Activated CD4-positive, alpha-beta T cell treated with anti-CD3 and anti-CD28 coated beads for 1 hour (primary cell): ENCODE measurements at regions not wholly inside any gene's neighbourhood (a gene's known extent, or its start where the extent isn't known, plus 50 kb on each side); places are given as distances from the start of the nearest gene placed in this dataset.
"Not testable (repeated sequence)": the region's sequence is repeated elsewhere in the genome, so short reads cannot be mapped to it uniquely, and the experiment has no call there.

ENCODE experiments used
- DNase-seq: peaks from one replicate; pipeline ENCODE4 v3.0.0-alpha.2; 2020

DNA sequence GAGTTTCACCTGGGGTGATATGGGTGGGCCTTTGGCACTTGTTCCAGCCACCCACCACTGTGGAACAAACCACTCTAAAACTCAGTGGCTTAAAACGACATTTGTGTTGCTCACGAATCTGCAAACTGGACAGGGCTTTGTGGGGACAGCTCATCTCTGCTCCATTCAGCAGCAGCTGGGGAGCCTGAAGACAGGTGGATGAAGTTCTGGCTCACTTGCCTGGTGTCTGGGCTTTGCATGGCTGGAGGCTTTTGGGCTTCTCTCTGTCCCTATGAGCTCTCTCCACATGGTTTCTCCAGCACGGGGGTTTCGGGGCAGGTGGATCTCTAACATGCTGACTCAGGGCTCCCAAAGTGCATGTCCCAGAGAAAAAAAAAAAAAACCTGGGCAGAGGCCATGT lies 93.0 kb upstream of the GLI2 start:
- no peak for DNase-seq

DNA sequence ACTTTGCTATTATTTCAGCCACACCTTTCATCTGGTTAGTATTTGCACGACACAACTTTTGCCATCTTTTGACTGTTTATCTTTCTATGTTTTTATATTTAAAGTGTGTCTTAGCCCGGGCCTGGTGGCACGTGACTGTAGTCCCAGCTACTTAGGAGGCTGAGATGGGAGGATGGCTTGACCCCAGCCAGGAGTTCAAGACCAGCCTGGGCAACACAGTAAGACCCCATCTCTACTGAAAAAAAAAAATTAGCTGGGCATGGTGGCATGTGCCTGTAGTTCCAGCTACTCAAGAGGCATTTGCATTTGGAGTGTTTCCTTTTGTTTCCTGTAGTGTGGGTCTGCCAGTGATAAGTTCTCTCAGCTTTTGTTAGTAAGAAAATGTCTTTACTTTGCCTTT lies 88.7 kb upstream of the GLI2 start:
- no peak for DNase-seq

GRCh38 chr2:120647487-120647886 lies 88.2 kb upstream of the GLI2 start:
- DNase-seq, result no peak

DNA sequence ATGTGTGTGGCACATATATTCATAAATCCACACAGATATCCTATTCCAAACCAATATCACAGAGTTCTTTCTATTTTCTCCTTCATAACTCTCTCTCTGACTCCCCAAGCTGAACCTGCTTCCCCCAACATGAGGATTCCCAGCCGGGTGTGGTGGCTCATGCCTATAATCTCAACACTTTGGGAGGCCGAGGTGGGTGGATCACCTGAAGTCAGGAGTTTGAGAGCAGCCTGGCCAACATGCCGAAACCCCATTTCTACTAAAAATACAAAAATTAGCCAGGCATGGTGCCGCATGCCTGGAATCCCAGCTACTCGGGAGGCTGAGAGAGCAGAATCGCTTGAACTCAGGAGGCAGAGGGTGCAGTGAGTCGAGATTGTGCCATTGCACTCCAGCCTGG lies 86.3 kb upstream of the GLI2 start:
- not testable (repeated sequence) for DNase-seq

- DNase-seq, result no peak
Measured at GRCh38 chr2:120650022-120650644, 85.5 kb upstream of the GLI2 start.

DNA sequence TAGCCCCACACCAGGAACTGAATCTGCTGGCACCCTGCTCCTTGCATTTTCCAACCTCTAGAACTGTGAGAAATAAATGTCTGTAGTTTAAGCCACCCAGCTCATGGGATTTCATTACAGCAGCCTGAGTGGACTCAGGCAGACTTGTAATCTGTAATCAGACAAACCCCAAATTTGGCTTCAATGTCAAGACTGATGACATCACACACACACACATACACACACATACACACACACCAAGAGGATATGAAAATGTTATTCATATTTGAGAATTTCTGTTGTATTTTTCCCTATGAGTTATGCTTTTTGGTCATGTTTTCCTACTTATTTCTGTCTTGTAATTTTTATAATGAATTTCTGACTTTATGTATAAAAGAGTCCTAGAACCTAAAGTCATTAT lies 83.8 kb upstream of the GLI2 start:
- no peak for DNase-seq

- DNase-seq, result no peak
Measured at GRCh38 chr2:120653046-120653445, 82.6 kb upstream of the GLI2 start.

DNA sequence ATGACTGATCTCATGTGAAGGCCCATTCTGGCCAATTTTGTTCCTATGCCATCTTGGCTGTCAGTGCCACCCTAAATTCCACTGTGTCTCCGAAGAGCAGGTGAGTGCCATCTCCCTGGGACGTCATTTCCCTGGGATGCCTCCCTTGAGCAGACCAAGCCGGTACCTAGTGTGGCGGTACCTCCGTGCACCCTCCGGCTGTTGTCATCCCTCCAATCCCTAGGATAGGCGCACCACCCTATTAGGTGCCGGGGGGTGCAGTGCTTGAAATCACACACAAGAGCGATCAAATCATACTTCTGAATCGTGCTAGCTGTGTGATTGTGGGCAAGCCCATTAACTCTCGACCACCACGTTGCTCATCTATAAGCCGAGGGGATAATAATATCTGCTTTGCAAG lies 81.8 kb upstream of the GLI2 start:
- no peak for DNase-seq

DNA sequence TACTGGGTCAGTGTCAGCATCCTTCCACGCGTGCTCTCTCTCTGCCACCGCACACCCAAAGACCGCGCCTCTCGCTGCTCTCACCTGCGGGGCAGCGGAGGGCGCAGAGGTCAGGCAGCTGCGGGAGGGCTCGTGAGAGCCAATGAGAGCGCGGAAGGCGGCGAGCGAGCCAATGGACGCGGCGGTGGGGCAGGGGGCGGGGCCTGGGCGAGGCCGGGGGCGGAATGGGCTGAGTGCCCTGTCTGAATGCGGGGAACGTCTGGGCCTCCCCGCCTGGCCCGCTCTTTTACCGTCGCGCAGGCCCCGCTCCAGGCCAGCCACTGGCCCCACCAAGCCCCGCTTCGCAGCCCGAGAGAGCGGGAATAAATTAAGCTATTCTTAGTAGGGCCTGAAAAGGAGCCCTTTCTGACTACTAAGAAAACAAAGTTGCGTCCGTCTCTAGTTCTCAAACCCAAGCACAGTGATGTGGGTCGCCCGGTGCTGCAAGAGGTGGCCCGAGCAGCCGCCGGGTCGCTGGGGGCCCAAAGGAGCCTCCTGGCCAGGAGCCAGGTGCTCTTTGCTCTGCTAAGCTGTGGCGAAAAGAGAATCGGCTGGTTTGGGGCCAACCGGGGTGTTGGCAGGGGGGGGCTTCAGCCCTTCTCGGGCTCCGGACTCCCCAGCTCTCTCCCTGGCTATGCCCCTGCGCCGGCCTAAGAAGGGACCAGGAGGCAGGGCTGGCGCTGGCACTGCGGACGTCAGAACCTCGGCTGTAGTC lies 81.1 kb upstream of the GLI2 start:
- DNase-seq, result no peak

DNA sequence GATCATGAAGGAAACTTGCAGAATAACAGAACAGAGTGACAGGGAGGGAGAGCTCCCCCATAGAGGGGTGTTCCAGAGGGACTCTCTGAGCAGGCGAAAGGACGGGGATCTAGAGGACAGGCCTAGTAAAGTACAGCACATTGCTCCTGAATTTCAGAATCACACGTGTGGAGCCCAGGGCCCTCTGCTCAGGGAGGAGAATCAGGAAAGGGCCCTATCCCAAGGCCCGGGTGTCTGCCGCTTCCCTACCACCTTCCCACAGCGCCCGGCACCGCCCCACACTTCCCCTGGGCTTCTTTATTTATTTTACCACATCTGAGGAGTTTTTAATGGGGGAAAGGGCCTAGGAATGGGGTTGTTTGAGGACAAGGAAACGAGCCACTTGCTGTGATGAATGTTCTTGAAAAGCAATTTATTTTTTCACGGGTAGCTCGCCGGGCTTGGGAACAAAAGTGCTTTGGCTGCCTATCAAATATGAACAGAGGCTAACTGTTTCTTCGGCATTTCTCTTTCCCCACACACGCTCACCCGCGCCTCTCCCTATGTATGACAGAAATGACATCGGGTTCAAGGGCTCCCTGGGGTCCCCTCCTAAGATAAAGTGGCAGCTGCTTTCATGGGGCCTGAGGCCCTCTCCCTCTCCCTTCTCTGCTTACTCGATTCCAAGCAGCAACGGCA lies 79.3 kb upstream of the GLI2 start:
- DNase-seq, result no peak

- no peak for DNase-seq
Measured at GRCh38 chr2:120658042-120658769, 77.5 kb upstream of the GLI2 start.

DNA sequence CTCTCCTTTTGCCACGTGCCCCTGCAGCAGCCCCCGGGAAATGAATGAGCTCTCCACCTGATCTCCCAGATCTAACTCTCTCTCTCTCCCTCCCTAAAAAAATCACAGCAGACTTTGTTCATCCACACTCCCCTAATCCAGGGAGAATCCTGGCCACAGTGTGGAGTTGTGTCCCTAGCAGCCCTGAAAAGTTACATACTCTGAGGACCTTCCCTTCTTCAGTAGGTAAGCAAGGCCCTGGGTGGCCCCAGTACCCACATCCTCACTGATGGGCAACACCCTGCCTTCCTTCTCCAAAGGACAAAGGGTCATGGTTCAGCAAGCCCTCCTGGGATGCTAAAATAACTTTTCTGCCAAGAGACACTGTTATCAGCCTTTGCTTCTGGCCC lies 76.9 kb upstream of the GLI2 start:
- DNase-seq, result no peak

DNA sequence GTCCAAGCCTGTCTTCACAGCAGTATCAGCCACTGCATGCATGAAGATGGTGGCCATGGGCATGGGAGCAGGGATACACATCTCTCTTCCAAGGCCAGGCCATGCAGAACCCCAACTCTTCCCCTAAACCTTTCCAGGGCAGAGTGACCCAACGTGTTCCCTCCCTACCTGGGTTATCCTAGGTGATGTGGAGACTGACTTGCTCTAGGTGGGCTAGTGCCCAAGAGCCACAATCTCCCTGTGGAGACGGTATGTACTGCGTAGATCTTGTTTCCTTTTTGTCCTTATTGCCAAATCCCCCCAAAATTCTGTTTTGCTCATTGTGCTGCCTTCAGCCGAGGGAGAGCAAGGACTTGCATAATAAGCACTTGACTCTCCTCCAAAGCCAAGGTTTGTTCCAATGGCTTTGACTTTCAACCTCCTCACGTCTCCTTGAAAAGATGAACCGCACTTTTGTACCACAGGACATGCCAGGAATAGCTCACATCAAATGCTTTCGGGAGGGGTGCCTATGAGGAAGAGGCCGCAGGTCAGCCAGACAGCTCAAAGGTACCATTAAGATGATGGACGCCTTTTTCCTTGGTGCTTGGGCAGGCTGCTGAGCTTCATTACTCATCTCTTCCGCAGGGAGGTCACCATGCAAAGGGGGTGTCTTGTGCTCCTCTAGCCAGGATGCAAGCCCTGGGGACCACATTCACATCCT lies 76.2 kb upstream of the GLI2 start:
- no peak for DNase-seq

GRCh38 chr2:120660056-120660694 lies 75.5 kb upstream of the GLI2 start:
- DNase-seq, result no peak

DNA sequence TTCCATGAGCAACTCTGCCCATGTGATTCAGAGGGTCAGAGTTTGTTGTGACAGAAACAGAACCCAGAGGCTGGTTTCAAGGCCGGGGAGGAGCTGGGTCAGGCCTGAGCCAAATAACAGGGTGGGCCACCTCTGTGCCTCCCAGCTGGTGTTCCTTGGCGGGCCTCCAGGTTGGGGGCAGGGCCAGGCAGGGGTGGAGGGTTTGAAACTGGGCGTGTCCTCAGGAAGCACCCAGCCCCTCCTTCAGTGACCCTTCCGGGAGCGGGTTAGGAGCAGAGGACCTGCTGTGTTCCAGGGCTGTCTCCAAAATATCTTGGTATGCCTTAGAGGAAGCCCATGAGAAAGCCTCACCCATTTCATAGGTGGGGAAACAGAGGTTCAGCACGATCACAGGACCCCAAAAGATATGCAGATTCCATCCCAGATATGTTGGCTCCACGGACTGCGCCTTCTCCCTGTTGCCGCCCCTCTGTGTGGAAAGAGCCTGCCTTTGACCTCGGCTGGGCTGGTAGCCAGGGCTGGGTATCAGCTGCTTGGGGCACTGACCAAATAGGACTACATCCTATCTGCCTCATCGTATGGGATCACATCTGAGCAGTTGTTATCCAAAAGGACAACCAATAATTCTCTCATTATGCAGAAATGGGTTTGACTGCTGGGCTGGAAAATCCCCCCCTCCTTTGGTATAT lies 74.8 kb upstream of the GLI2 start:
- DNase-seq, result no peak

DNA sequence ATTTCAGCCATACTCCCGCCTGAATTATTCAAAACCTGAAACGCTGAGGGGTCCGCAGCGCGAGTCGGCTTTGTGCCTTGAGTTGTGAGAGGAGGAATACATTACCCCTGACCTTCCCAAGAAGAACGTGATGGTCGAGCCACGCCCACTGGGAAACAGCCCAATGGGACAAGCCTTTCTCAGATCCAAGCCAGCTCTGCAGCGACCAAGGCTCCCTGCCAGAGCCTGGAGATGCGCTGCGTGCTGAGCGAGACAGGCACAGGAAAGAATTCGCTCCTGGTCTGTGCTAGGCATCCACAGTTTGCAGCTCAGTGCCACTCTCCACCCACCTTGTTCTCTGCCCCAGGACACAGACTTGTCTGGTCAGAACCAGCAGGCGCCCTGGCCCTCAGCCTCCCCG lies 74.1 kb upstream of the GLI2 start:
- DNase-seq, result no peak

DNA sequence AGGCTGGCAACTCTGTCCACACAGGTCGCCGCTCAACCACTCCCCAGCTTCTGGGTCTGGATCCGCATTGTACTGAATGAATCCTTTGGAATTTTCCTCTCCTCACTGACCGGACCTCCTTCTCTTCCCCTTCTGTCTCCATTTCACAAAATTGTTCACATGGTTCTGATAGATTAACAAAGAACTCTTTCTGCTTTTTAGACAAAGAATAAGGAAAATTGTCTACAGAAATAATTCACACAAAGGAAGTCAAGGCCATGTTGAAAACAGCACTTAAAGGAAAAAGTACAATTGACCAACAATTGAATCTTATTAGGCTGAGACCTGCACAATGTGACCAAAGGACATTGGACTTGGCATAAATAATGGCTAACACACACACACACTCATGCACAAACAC lies 73.6 kb upstream of the GLI2 start:
- DNase-seq, result no peak

GRCh38 chr2:120662746-120663145 lies 72.9 kb upstream of the GLI2 start:
- no peak for DNase-seq

GRCh38 chr2:120666433-120666832 lies 69.2 kb upstream of the GLI2 start:
- DNase-seq, result no peak

- no peak for DNase-seq
Measured at GRCh38 chr2:120667981-120668380, 67.7 kb upstream of the GLI2 start.

- no peak for DNase-seq
Measured at GRCh38 chr2:120669121-120669952, 66.3 kb upstream of the GLI2 start.
